ACHN (cell line): ENCODE measurements at regions not wholly inside any gene's neighbourhood (a gene's known extent, or its start where the extent isn't known, plus 50 kb on each side); places are given as distances from the start of the nearest gene placed in this dataset.

Source experiments
- DNase-seq: peaks from one replicate; pipeline ENCODE4 v3.0.0-alpha.2; 2015
- in situ Hi-C: cut with HindIII; loops from 2 replicates; pipeline ENCODE4 v1.10.0; 2017; ENCODE audit warnings: low sequenced_read_pairs, low pct_ligation_motif_present, low pct_unique_long_range_greater_than_20kb

GRCh38 chr5:174159327-174160114 lies 114.0 kb downstream of the NSG2 start:
- in situ Hi-C loops, result no loop called here
- no peak for DNase-seq

- in situ Hi-C loops, result no loop called here
These were observed 119.9 kb downstream of the NSG2 start for GRCh38 chr5:174165406-174165805.

GRCh38 chr5:174166231-174167079 lies 120.9 kb downstream of the NSG2 start:
- in situ Hi-C loops, result no loop called here
- DNase-seq, result no peak

More at GRCh38 chr5:174165406-174165805, 119.9 kb downstream of the NSG2 start:
- no peak for DNase-seq

GRCh38 chr5:174167080-174167910 lies 121.8 kb downstream of the NSG2 start:
- in situ Hi-C loops, result no loop called here
- DNase-seq, result no peak

- DNase-seq, result no peak
- in situ Hi-C loops, result no loop called here
These were observed 126.6 kb downstream of the NSG2 start for GRCh38 chr5:174172152-174172551.

- in situ Hi-C loops, result no loop called here
- no peak for DNase-seq
These were observed 127.1 kb downstream of the NSG2 start for GRCh38 chr5:174172566-174172965.

GRCh38 chr5:174173766-174174165 lies 128.3 kb downstream of the NSG2 start:
- DNase-seq, result no peak
- in situ Hi-C loops, result no loop called here

- in situ Hi-C loops, result no loop called here
- DNase-seq, result no peak
These were observed 130.3 kb downstream of the NSG2 start for GRCh38 chr5:174175716-174176268.

- in situ Hi-C loops, result no loop called here
- DNase-seq, result no peak
These were observed 131.0 kb downstream of the NSG2 start for GRCh38 chr5:174176511-174176910.

- DNase-seq, result no peak
- in situ Hi-C loops, result no loop called here
These were observed 132.0 kb downstream of the NSG2 start for GRCh38 chr5:174177531-174177930.

GRCh38 chr5:174177976-174178605 lies 132.6 kb downstream of the NSG2 start:
- in situ Hi-C loops, result no loop called here
- DNase-seq, result no peak

GRCh38 chr5:174180639-174181038 lies 135.1 kb downstream of the NSG2 start:
- DNase-seq, result no peak
- in situ Hi-C loops, result no loop called here

GRCh38 chr5:174182111-174182510 lies 136.6 kb downstream of the NSG2 start:
- in situ Hi-C loops, result no loop called here
- DNase-seq, result no peak

- no peak for DNase-seq
- in situ Hi-C loops, result no loop called here
These were observed 138.2 kb downstream of the NSG2 start for GRCh38 chr5:174183701-174184100.

- in situ Hi-C loops, result no loop called here
- no peak for DNase-seq
These were observed 140.0 kb downstream of the NSG2 start for GRCh38 chr5:174185506-174185905.

- in situ Hi-C loops, result no loop called here
- no peak for DNase-seq
These were observed 140.7 kb downstream of the NSG2 start for GRCh38 chr5:174186096-174186695.

- in situ Hi-C loops, result no loop called here
- DNase-seq, result no peak
These were observed 141.5 kb downstream of the NSG2 start for GRCh38 chr5:174187001-174187400.

GRCh38 chr5:174187481-174187880 lies 142.0 kb downstream of the NSG2 start:
- no peak for DNase-seq
- in situ Hi-C loops, result no loop called here
